ENCODE measurements at regions not wholly inside any gene's neighbourhood (a gene's known extent, or its start where the extent isn't known, plus 50 kb on each side); places are given as distances from the start of the nearest gene placed in this dataset.

DNA sequence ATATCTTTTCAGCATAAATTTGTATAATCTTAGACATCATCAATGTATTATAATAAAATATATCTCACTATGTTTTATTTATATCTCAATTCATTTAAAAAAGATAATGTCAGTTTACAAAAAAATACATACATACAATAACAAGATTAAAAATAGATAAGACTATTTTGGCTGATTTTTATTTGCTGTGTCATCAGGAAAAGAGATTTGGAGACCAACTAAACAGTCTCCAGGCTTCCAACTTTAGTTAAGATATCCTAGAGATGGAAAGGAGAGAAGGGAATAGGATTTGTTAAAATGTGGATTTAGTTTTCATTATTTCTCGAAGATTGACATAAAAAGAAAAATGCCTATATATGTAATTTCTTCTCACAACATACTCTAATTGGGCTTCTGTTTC lies 433.8 kb upstream of the TOM1L1 start:
- no peaks in the 10 kb centered on the region for H3K9me3 ChIP-seq (ENCODE audit: control insufficient read depth in 4 of 4, low read length in 3 of 4)

More for the DNA sequence above, 433.8 kb upstream of the TOM1L1 start:
- no peak for TF ChIP-seq YY1 (IDR thresholded peaks at IDR 0.05)
- TF ChIP-seq ATF3 (IDR thresholded peaks at IDR 0.05), result no peak
- no peak for TF ChIP-seq FOXA2 (IDR thresholded peaks at IDR 0.05)
- TF ChIP-seq MAX (IDR thresholded peaks at IDR 0.05), result no peak
- TF ChIP-seq HNF4G (IDR thresholded peaks at IDR 0.05), result no peak
- TF ChIP-seq, protein P1, sequence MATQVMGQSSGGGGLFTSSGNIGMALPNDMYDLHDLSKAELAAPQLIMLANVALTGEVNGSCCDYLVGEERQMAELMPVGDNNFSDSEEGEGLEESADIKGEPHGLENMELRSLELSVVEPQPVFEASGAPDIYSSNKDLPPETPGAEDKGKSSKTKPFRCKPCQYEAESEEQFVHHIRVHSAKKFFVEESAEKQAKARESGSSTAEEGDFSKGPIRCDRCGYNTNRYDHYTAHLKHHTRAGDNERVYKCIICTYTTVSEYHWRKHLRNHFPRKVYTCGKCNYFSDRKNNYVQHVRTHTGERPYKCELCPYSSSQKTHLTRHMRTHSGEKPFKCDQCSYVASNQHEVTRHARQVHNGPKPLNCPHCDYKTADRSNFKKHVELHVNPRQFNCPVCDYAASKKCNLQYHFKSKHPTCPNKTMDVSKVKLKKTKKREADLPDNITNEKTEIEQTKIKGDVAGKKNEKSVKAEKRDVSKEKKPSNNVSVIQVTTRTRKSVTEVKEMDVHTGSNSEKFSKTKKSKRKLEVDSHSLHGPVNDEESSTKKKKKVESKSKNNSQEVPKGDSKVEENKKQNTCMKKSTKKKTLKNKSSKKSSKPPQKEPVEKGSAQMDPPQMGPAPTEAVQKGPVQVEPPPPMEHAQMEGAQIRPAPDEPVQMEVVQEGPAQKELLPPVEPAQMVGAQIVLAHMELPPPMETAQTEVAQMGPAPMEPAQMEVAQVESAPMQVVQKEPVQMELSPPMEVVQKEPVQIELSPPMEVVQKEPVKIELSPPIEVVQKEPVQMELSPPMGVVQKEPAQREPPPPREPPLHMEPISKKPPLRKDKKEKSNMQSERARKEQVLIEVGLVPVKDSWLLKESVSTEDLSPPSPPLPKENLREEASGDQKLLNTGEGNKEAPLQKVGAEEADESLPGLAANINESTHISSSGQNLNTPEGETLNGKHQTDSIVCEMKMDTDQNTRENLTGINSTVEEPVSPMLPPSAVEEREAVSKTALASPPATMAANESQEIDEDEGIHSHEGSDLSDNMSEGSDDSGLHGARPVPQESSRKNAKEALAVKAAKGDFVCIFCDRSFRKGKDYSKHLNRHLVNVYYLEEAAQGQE (IDR thresholded peaks at IDR 0.05), result no peak
- no peak for TF ChIP-seq CTCF (IDR thresholded peaks at IDR 0.05; ENCODE audit: low read depth, low read length, missing input control)
- TF ChIP-seq NR2F2 (IDR thresholded peaks at IDR 0.05), result no peak
- no peak for TF ChIP-seq TAF1 (conservative IDR thresholded peaks at IDR 0.05)
- TF ChIP-seq ZBTB33 (IDR thresholded peaks at IDR 0.05), result no peak
- TF ChIP-seq EGR1 (IDR thresholded peaks at IDR 0.05; ENCODE audit: low read depth in 2 of 2), result no peak
- no peak for TF ChIP-seq RXRA (IDR thresholded peaks at IDR 0.05)
- Histone ChIP-seq H3K4me3 (ENCODE audit: low read depth in 1 of 3, low read length in 3 of 3) (no peak overlapping the region), H3K4me1 (ENCODE audit: control insufficient read depth in 4 of 4, insufficient read depth in 4 of 4, low read length in 3 of 4) (no peaks in the 10 kb centered on the region), H3K27ac (ENCODE audit: low read depth in 1 of 2, low read length in 2 of 2) (no peak overlapping the region), H3K36me3 (ENCODE audit: control insufficient read depth in 4 of 4, insufficient read depth in 3 of 4, low read depth in 1 of 4, low read length in 3 of 4) (no peaks in the 10 kb centered on the region), H3K9ac (ENCODE audit: low read depth in 1 of 2, low read length in 2 of 2) (no peak overlapping the region), H3K27me3 (ENCODE audit: control insufficient read depth in 4 of 4, insufficient read depth in 4 of 4, low read length in 3 of 4) (no peaks in the 10 kb centered on the region)
- DNase-seq (ENCODE audit: low spot score), result no peak
- 68% methylated on average over 1 of the region's 1 CpG for WGBS

Data from liver (tissue), 8 donors.